ENCODE measurements at regions not wholly inside any gene's neighbourhood (a gene's known extent, or its start where the extent isn't known, plus 50 kb on each side); places are given as distances from the start of the nearest gene placed in this dataset.
"Not testable (repeated sequence)": the region's sequence is repeated elsewhere in the genome, so short reads cannot be mapped to it uniquely, and the experiment has no call there.

GRCh38 chr5:144742361-144742760 lies 571.7 kb downstream of the KCTD16 start:
- DNase-seq (no peak), ATAC-seq (ENCODE audit: poor library complexity) (no peak)
- intact Hi-C loops (cut with DNase I): no loop called here

GRCh38 chr5:144731786-144732185 lies 561.1 kb downstream of the KCTD16 start:
- intact Hi-C loops (cut with DNase I): no loop called here
- ATAC-seq (ENCODE audit: poor library complexity) (no peak), DNase-seq (no peak)

GRCh38 chr5:144712090-144712489 lies 541.4 kb downstream of the KCTD16 start:
- intact Hi-C loops (cut with DNase I): no loop called here
- ATAC-seq (ENCODE audit: poor library complexity) (no peak), DNase-seq (no peak)

- intact Hi-C loops (cut with DNase I): no loop called here
- ATAC-seq (ENCODE audit: poor library complexity) (no peak), DNase-seq (no peak)
Observed at GRCh38 chr5:144711172-144711571, 540.5 kb downstream of the KCTD16 start.

- intact Hi-C loops (cut with DNase I): no loop called here
- ATAC-seq (ENCODE audit: poor library complexity) (no peak), DNase-seq (no peak)
Observed at GRCh38 chr5:144710637-144711036, 540.0 kb downstream of the KCTD16 start.

GRCh38 chr5:144703776-144704175 lies 533.1 kb downstream of the KCTD16 start:
- intact Hi-C loops (cut with DNase I): no loop called here
- DNase-seq (no peak), ATAC-seq (ENCODE audit: poor library complexity) (no peak)

- ATAC-seq (ENCODE audit: poor library complexity): no peak
- DNase-seq: no peak
- intact Hi-C loops (cut with DNase I): no loop called here
Observed at GRCh38 chr5:144698484-144698883, 527.8 kb downstream of the KCTD16 start.

- intact Hi-C loops (cut with DNase I): no loop called here
- DNase-seq: no peak
- ATAC-seq (ENCODE audit: poor library complexity): no peak
Observed at GRCh38 chr5:144697847-144698262, 527.2 kb downstream of the KCTD16 start.

GRCh38 chr5:144691936-144692335 lies 521.3 kb downstream of the KCTD16 start:
- intact Hi-C loops (cut with DNase I): no loop called here
- no peak for DNase-seq
- ATAC-seq (ENCODE audit: poor library complexity): no peak

GRCh38 chr5:144684899-144685298 lies 514.2 kb downstream of the KCTD16 start:
- DNase-seq (no peak), ATAC-seq (ENCODE audit: poor library complexity) (no peak)
- intact Hi-C loops (cut with DNase I): no loop called here

GRCh38 chr5:144680711-144681110 lies 510.0 kb downstream of the KCTD16 start:
- ATAC-seq (ENCODE audit: poor library complexity) (no peak), DNase-seq (no peak)
- intact Hi-C loops (cut with DNase I): no loop called here

- ATAC-seq (ENCODE audit: poor library complexity) (no peak), DNase-seq (no peak)
- intact Hi-C loops (cut with DNase I): no loop called here
Observed at GRCh38 chr5:144671066-144671465, 500.4 kb downstream of the KCTD16 start.

- ATAC-seq (ENCODE audit: poor library complexity) (no peak), DNase-seq (no peak)
- intact Hi-C loops (cut with DNase I): no loop called here
Observed at GRCh38 chr5:144659634-144660227, 489.1 kb downstream of the KCTD16 start.

GRCh38 chr5:144644317-144644716 lies 473.6 kb downstream of the KCTD16 start:
- DNase-seq: no peak
- ATAC-seq (ENCODE audit: poor library complexity): no peak
- intact Hi-C loops (cut with DNase I): no loop called here

GRCh38 chr5:144638787-144639186 lies 468.1 kb downstream of the KCTD16 start:
- no peak for DNase-seq
- no peak for ATAC-seq (ENCODE audit: poor library complexity)
- intact Hi-C loops (cut with DNase I): no loop called here

- ATAC-seq (ENCODE audit: poor library complexity) (no peak), DNase-seq (no peak)
- intact Hi-C loops (cut with DNase I): no loop called here
Observed at GRCh38 chr5:144634138-144634537, 463.5 kb downstream of the KCTD16 start.

GRCh38 chr5:144598451-144599068 lies 427.9 kb downstream of the KCTD16 start:
- DNase-seq (no peak), ATAC-seq (ENCODE audit: poor library complexity) (peak; percentile 81)
- intact Hi-C loops (cut with DNase I): no loop called here

- no peak for ATAC-seq (ENCODE audit: poor library complexity)
- DNase-seq: no peak
- intact Hi-C loops (cut with DNase I): no loop called here
Observed at GRCh38 chr5:144596517-144596916, 425.8 kb downstream of the KCTD16 start.

- intact Hi-C loops (cut with DNase I): no loop called here
- DNase-seq (no peak), ATAC-seq (ENCODE audit: poor library complexity) (no peak)
Observed at GRCh38 chr5:144594919-144595318, 424.2 kb downstream of the KCTD16 start.

GRCh38 chr5:144594234-144594633 lies 423.6 kb downstream of the KCTD16 start:
- DNase-seq; intact Hi-C loops (cut with DNase I); ATAC-seq (ENCODE audit: poor library complexity): not testable (repeated sequence)

GRCh38 chr5:144585681-144586080 lies 415.0 kb downstream of the KCTD16 start:
- DNase-seq (no peak), ATAC-seq (ENCODE audit: poor library complexity) (no peak)
- intact Hi-C loops (cut with DNase I): no loop called here

Data from Right ventricle myocardium superior (tissue), 1 donor.